ENCODE measurements at regions not wholly inside any gene's neighbourhood (a gene's known extent, or its start where the extent isn't known, plus 50 kb on each side); places are given as distances from the start of the nearest gene placed in this dataset.
"Not testable (repeated sequence)": the region's sequence is repeated elsewhere in the genome, so short reads cannot be mapped to it uniquely, and the experiment has no call there.

DNA sequence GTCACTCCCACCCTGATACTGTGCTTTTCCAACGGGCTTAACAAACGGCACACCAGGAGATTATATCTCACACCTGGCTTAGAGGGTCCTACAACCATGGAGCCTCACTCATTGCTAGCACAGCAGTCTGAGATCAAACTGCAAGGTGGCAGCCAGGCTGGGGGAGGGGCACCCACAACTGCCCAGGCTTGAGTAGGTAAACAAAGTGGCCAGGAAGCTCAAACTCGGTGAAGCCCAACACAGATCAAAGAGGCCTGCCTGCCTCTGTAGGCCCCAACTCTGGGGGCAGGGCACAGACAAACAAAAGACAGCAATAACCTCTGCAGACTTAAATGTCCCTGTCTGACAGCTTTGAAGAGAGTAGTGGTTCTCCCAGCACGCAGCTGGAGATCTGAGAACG, 1022.6 kb downstream of the RAB28 start (continued):
- TF ChIP-seq CREM (IDR thresholded peaks at IDR 0.05), result peak; percentile 33; the same call in 1 of the 2 replicates
- not testable (repeated sequence) for TF ChIP-seq CREM (CRISPR knock-in tag; IDR thresholded peaks at IDR 0.05); NONO (IDR thresholded peaks at IDR 0.05)
- TF ChIP-seq NONO (CRISPR knock-in tag; conservative IDR thresholded peaks at IDR 0.05), result peak; percentile 34; the same call in 1 of the 2 replicates
- TF ChIP-seq, protein P1, sequence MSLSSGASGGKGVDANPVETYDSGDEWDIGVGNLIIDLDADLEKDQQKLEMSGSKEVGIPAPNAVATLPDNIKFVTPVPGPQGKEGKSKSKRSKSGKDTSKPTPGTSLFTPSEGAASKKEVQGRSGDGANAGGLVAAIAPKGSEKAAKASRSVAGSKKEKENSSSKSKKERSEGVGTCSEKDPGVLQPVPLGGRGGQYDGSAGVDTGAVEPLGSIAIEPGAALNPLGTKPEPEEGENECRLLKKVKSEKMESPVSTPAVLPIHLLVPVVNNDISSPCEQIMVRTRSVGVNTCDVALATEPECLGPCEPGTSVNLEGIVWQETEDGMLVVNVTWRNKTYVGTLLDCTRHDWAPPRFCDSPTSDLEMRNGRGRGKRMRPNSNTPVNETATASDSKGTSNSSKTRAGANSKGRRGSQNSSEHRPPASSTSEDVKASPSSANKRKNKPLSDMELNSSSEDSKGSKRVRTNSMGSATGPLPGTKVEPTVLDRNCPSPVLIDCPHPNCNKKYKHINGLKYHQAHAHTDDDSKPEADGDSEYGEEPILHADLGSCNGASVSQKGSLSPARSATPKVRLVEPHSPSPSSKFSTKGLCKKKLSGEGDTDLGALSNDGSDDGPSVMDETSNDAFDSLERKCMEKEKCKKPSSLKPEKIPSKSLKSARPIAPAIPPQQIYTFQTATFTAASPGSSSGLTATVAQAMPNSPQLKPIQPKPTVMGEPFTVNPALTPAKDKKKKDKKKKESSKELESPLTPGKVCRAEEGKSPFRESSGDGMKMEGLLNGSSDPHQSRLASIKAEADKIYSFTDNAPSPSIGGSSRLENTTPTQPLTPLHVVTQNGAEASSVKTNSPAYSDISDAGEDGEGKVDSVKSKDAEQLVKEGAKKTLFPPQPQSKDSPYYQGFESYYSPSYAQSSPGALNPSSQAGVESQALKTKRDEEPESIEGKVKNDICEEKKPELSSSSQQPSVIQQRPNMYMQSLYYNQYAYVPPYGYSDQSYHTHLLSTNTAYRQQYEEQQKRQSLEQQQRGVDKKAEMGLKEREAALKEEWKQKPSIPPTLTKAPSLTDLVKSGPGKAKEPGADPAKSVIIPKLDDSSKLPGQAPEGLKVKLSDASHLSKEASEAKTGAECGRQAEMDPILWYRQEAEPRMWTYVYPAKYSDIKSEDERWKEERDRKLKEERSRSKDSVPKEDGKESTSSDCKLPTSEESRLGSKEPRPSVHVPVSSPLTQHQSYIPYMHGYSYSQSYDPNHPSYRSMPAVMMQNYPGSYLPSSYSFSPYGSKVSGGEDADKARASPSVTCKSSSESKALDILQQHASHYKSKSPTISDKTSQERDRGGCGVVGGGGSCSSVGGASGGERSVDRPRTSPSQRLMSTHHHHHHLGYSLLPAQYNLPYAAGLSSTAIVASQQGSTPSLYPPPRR (CRISPR knock-in tag; IDR thresholded peaks at IDR 0.05; ENCODE audit: borderline replicate concordance), result peak; percentile 44; the same call in 1 of the 2 replicates
- TF ChIP-seq TBX3 (IDR thresholded peaks at IDR 0.05; ENCODE audit: borderline replicate concordance), result peak; percentile 66
- TF ChIP-seq YEATS2 (CRISPR knock-in tag; IDR thresholded peaks at IDR 0.05; ENCODE audit: borderline replicate concordance), result peak; percentile 53; the same call in 1 of the 2 replicates
- peak; percentile 84 for TF ChIP-seq ZFY (CRISPR knock-in tag; IDR thresholded peaks at IDR 0.05)
- TF ChIP-seq KDM6A (CRISPR knock-in tag; IDR thresholded peaks at IDR 0.05; ENCODE audit: low read depth), result peak; percentile 82
- TF ChIP-seq ZFX (CRISPR knock-in tag; IDR thresholded peaks at IDR 0.05; ENCODE audit: low read depth), result peak; percentile 85
- 0 out of 2 replicates have a peak, but pooled peaks have one; percentile 39 for TF ChIP-seq THAP11 (CRISPR knock-in tag; IDR thresholded peaks at IDR 0.05)
- TF ChIP-seq, protein P2, sequence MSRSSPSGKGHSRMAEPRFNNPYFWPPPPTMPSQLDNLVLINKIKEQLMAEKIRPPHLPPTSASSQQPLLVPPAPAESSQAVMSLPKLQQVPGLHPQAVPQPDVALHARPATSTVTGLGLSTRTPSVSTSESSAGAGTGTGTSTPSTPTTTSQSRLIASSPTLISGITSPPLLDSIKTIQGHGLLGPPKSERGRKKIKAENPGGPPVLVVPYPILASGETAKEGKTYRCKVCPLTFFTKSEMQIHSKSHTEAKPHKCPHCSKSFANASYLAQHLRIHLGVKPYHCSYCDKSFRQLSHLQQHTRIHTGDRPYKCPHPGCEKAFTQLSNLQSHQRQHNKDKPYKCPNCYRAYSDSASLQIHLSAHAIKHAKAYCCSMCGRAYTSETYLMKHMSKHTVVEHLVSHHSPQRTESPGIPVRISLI (CRISPR knock-in tag; IDR thresholded peaks at IDR 0.05; ENCODE audit: borderline replicate concordance), result peak; percentile 67; the same call in 1 of the 2 replicates
- peak; percentile 74 for TF ChIP-seq HDAC1 (CRISPR knock-in tag; IDR thresholded peaks at IDR 0.05)
- TF ChIP-seq TRIM24 (CRISPR knock-in tag; IDR thresholded peaks at IDR 0.05), result peak; percentile 97
- TF ChIP-seq NFKBIZ (CRISPR knock-in tag; IDR thresholded peaks at IDR 0.05), result 0 out of 2 replicates have a peak, but pooled peaks have one; percentile 54
- peak; percentile 85 for TF ChIP-seq RARA (CRISPR knock-in tag; IDR thresholded peaks at IDR 0.05)
- TF ChIP-seq, protein P3, sequence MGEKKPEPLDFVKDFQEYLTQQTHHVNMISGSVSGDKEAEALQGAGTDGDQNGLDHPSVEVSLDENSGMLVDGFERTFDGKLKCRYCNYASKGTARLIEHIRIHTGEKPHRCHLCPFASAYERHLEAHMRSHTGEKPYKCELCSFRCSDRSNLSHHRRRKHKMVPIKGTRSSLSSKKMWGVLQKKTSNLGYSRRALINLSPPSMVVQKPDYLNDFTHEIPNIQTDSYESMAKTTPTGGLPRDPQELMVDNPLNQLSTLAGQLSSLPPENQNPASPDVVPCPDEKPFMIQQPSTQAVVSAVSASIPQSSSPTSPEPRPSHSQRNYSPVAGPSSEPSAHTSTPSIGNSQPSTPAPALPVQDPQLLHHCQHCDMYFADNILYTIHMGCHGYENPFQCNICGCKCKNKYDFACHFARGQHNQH (CRISPR knock-in tag; IDR thresholded peaks at IDR 0.05), result peak; percentile 81; the same call in 1 of the 2 replicates
- TF ChIP-seq, protein P4, sequence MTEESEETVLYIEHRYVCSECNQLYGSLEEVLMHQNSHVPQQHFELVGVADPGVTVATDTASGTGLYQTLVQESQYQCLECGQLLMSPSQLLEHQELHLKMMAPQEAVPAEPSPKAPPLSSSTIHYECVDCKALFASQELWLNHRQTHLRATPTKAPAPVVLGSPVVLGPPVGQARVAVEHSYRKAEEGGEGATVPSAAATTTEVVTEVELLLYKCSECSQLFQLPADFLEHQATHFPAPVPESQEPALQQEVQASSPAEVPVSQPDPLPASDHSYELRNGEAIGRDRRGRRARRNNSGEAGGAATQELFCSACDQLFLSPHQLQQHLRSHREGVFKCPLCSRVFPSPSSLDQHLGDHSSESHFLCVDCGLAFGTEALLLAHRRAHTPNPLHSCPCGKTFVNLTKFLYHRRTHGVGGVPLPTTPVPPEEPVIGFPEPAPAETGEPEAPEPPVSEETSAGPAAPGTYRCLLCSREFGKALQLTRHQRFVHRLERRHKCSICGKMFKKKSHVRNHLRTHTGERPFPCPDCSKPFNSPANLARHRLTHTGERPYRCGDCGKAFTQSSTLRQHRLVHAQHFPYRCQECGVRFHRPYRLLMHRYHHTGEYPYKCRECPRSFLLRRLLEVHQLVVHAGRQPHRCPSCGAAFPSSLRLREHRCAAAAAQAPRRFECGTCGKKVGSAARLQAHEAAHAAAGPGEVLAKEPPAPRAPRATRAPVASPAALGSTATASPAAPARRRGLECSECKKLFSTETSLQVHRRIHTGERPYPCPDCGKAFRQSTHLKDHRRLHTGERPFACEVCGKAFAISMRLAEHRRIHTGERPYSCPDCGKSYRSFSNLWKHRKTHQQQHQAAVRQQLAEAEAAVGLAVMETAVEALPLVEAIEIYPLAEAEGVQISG (CRISPR knock-in tag; IDR thresholded peaks at IDR 0.05), result peak; percentile 65; the same call in 1 of the 2 replicates
- TF ChIP-seq, protein P5, sequence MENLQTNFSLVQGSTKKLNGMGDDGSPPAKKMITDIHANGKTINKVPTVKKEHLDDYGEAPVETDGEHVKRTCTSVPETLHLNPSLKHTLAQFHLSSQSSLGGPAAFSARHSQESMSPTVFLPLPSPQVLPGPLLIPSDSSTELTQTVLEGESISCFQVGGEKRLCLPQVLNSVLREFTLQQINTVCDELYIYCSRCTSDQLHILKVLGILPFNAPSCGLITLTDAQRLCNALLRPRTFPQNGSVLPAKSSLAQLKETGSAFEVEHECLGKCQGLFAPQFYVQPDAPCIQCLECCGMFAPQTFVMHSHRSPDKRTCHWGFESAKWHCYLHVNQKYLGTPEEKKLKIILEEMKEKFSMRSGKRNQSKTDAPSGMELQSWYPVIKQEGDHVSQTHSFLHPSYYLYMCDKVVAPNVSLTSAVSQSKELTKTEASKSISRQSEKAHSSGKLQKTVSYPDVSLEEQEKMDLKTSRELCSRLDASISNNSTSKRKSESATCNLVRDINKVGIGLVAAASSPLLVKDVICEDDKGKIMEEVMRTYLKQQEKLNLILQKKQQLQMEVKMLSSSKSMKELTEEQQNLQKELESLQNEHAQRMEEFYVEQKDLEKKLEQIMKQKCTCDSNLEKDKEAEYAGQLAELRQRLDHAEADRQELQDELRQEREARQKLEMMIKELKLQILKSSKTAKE (CRISPR knock-in tag; IDR thresholded peaks at IDR 0.05; ENCODE audit: borderline replicate concordance), result peak; percentile 63

Measured in HepG2 (cell line).